WERI-Rb-1 (cell line): ENCODE measurements at regions not wholly inside any gene's neighbourhood (a gene's known extent, or its start where the extent isn't known, plus 50 kb on each side); places are given as distances from the start of the nearest gene placed in this dataset.

Experiments used
- DNase-seq: peaks from one replicate; pipeline ENCODE4 v3.0.0-alpha.2; 2020
- H3K27ac ChIP-seq: fragments of 250-450 bp; sonication (Bioruptor Pico); 2 replicates; pipeline ENCODE4 v1.5.1; 2020; ENCODE audit warnings: mild to moderate bottlenecking, moderate library complexity
- H3K27me3 ChIP-seq: fragments of 250-450 bp; sonication (Bioruptor Pico); 2 replicates; pipeline ENCODE4 v1.5.1; 2021; ENCODE audit warnings: mild to moderate bottlenecking, low read depth, moderate library complexity; ENCODE audit not compliant: insufficient read depth, severe bottlenecking
- H3K36me3 ChIP-seq: fragments of 250-450 bp; sonication (Bioruptor Pico); 2 replicates; pipeline ENCODE4 v1.5.1; 2020; ENCODE audit warnings: mild to moderate bottlenecking, moderate library complexity
- H3K4me3 ChIP-seq: 2 replicates; pipeline ENCODE4 v1.5.1; 2011; ENCODE audit warnings: low read depth, mild to moderate bottlenecking, control low read depth, low read length
- H3K9me3 ChIP-seq: fragments of 250-450 bp; sonication (Bioruptor Pico); 2 replicates; pipeline ENCODE4 v1.5.1; 2021; ENCODE audit warnings: mild to moderate bottlenecking, moderate library complexity; ENCODE audit not compliant: severe bottlenecking
- TF ChIP-seq, protein P1 (sequence below): IDR thresholded peaks from 2 replicates; pipeline ENCODE4 v1.5.1; 2011; ENCODE audit warnings: low read depth, mild to moderate bottlenecking, control low read depth, inconsistent platforms, low read length

DNA sequence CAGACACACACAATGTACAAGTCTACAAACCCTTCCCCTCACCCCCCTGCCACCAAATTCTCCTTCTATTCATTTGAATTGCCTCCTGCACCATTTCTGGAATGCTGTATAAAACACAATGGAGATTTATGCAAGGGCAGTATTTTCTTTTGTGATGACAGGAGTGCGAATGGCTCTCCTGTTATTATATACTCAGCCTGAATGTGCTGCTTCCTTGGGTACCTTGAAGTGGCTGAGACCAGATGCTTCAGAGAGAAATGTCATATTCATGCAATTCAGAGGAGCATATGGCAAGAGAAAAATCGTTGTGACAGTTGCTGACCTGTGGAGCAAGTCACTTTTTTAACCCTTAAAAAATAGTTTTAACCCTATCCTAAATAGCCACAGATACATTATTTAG, 468.0 kb upstream of the WWC1 start:
- DNase-seq: no peak
- Histone ChIP-seq H3K4me3 (no peak overlapping the region), H3K36me3 (no peaks in the 10 kb centered on the region), H3K27ac (no peak overlapping the region), H3K27me3 (no peaks in the 10 kb centered on the region), H3K9me3 (no peaks in the 10 kb centered on the region)
- TF ChIP-seq, protein P1, sequence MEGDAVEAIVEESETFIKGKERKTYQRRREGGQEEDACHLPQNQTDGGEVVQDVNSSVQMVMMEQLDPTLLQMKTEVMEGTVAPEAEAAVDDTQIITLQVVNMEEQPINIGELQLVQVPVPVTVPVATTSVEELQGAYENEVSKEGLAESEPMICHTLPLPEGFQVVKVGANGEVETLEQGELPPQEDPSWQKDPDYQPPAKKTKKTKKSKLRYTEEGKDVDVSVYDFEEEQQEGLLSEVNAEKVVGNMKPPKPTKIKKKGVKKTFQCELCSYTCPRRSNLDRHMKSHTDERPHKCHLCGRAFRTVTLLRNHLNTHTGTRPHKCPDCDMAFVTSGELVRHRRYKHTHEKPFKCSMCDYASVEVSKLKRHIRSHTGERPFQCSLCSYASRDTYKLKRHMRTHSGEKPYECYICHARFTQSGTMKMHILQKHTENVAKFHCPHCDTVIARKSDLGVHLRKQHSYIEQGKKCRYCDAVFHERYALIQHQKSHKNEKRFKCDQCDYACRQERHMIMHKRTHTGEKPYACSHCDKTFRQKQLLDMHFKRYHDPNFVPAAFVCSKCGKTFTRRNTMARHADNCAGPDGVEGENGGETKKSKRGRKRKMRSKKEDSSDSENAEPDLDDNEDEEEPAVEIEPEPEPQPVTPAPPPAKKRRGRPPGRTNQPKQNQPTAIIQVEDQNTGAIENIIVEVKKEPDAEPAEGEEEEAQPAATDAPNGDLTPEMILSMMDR: no peak

DNA sequence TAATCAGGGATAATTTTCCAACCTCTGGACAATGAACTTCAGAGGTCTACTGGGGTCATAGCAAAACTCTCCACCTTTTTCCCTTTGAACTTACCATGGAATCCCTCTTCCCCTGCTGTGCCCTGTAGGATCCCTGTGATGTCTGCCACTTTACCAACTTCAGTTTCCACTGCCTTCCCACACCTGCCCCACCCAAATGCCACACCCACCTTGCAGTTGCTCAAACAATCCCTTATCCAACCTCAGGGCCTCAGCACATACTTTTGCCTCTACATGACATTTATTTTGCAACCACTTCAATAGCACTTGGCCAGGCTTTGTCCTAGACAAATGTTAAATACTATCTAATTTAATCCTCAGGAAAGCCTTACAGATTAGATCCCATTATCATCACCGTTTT, 463.7 kb upstream of the WWC1 start:
- no peak for DNase-seq

DNA sequence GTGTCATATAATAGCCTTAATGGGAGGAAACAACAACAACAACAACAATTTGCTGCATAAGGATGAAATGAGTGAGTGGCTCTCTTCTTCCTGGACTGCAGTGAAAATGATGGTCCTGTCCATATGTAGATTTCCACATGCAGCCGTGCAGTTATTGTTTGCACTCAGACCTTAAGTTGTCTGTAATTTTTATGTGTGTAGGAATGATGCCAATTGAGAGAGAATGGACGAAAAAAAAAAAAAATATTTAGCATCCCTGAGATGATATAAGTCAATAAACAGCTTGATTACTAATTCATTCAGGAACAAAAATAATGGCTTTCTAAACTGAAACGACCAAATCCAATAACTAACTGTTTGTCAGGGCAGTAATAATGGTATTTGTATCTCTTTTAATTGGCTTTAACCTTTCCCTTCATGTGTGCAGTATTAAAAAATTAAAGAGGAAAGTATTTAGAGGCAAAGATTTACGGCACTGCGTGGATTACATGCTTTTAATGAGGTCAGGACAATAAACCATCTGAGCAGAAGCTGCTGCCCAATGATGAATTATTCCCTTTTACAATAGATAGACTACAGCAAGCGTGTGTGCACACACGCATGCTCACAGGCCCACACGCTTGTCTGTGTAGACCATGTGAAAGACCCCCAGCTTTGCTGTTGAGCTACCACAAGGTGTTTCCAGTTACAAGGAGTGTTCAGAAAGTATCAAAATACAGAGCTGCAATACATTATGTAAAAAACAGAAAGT, 459.5 kb upstream of the WWC1 start:
- Histone ChIP-seq H3K36me3 (no peaks in the 10 kb centered on the region), H3K4me3 (no peak overlapping the region), H3K27ac (no peak overlapping the region), H3K27me3 (no peaks in the 10 kb centered on the region), H3K9me3 (no peaks in the 10 kb centered on the region)
- DNase-seq: no peak
- TF ChIP-seq, protein P1: no peak

More for the DNA sequence above, 463.7 kb upstream of the WWC1 start:
- Histone ChIP-seq H3K9me3 (no peaks in the 10 kb centered on the region), H3K4me3 (no peak overlapping the region), H3K36me3 (no peaks in the 10 kb centered on the region), H3K27ac (no peak overlapping the region), H3K27me3 (no peaks in the 10 kb centered on the region)
- TF ChIP-seq, protein P1: no peak

DNA sequence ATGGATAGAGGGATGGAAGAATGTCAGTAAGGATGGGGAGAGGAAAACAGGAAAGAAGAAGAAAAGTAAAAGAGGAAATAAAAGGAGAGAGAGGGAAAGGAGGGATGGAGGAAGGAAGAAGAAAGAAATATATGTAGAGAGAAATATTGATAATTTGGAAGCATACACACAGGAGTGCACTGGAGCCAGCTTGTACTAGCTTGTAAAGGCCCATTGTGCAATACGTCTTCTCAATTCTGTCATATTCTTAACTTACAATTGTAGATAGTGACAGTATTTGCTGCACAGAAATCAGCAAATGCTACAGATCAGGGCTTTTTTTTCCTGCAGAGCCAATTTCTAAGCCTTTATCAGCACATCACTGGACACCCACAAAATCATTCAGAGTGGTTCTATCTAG, 458.8 kb upstream of the WWC1 start:
- no peaks in the 10 kb centered on the region for H3K27me3 ChIP-seq
- H3K36me3 ChIP-seq: no peaks in the 10 kb centered on the region
- DNase-seq: no peak
- no peak overlapping the region for H3K4me3 ChIP-seq
- no peak overlapping the region for H3K27ac ChIP-seq
- no peaks in the 10 kb centered on the region for H3K9me3 ChIP-seq
- TF ChIP-seq, protein P1: no peak

DNA sequence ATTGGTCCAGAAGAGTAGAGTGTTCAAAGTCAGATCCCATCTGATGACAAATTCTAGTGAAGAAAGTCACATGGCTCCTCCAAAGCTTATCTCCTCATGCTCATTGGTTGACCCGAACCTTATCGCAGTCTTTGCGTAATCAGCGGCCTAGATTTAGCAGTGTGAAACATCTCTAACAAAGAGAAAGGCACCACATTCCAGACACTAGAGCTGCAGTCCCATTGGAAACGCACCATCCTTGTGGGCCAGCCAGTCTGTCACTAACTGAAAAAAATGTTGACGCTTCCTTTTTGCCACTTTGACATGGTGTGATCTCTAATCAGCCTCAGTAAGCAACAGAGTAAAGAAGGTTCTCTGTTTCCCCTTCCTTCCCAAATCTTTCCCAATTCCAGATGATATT, 458.0 kb upstream of the WWC1 start:
- DNase-seq: no peak
- H3K36me3 ChIP-seq: no peaks in the 10 kb centered on the region
- H3K4me3 ChIP-seq: no peak overlapping the region
- H3K27me3 ChIP-seq: no peaks in the 10 kb centered on the region
- H3K9me3 ChIP-seq: no peaks in the 10 kb centered on the region
- TF ChIP-seq, protein P1: no peak
- no peak overlapping the region for H3K27ac ChIP-seq

DNA sequence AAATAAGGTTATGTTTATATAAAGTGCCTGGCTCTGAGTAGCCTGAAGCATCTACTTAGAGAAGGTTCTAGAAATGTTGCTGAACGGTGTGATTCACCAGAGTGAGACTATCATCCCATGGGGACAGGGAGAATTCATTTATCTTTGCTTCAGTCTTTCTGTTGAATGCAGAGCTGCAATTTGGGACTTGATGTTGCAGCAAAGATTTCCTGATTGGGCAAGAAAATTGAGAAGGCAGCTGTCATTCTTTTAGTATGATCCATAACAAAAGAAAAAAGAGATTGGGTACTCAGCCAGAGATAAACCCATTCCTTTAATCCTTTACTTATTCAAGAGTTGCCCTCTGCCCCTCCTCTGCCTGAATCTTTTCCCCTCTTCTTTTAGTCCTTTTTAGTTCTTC, 456.3 kb upstream of the WWC1 start:
- DNase-seq: no peak
- Histone ChIP-seq H3K4me3 (no peak overlapping the region), H3K36me3 (no peaks in the 10 kb centered on the region), H3K27me3 (no peaks in the 10 kb centered on the region), H3K9me3 (no peaks in the 10 kb centered on the region), H3K27ac (no peak overlapping the region)
- TF ChIP-seq, protein P1: no peak
